ENCODE measurements at regions not wholly inside any gene's neighbourhood (a gene's known extent, or its start where the extent isn't known, plus 50 kb on each side); places are given as distances from the start of the nearest gene placed in this dataset.

- Histone ChIP-seq H2BK15ac (ENCODE audit: low read length) (no peak overlapping the region), H2BK120ac (ENCODE audit: low read depth, low read length) (no peak overlapping the region), H2AFZ (ENCODE audit: low read length) (no peak overlapping the region), H3K23ac (ENCODE audit: low read depth, low read length, poor library complexity) (no peak overlapping the region), H3K18ac (ENCODE audit: low read length) (no peak overlapping the region), H3K4me2 (ENCODE audit: insufficient read depth, low read length, poor library complexity, severe bottlenecking) (no peak overlapping the region), H2BK5ac (ENCODE audit: low read length) (no peak overlapping the region), H2AK5ac (ENCODE audit: low read depth, low read length) (no peak overlapping the region), H4K8ac (ENCODE audit: low read depth, low read length) (no peak overlapping the region), H3K4me3 (ENCODE audit: low read length in 2 of 2) (no peak overlapping the region), H2BK12ac (ENCODE audit: low read length) (no peak overlapping the region), H3K4ac (ENCODE audit: low read length) (no peak overlapping the region), H3K79me1 (ENCODE audit: low read depth, low read length) (no peaks in the 10 kb centered on the region), H3K27me3 (ENCODE audit: control insufficient read depth in 3 of 3, insufficient read depth in 3 of 3, low read depth in 1 of 3, low read length in 3 of 3) (no peaks in the 10 kb centered on the region), H3K27ac (replicated peaks; ENCODE audit: low read length) (no peak overlapping the region), H4K91ac (ENCODE audit: low read depth, low read length, poor library complexity) (no peak overlapping the region), H3K36me3 (replicated peaks in 1 of 2; ENCODE audit: control insufficient read depth in 2 of 2, insufficient read depth in 2 of 2, low read length in 2 of 2) (no peaks in the 10 kb centered on the region), H3K4me1 (ENCODE audit: control insufficient read depth in 2 of 2, insufficient read depth in 1 of 2, low read depth in 1 of 2, low read length in 2 of 2) (peaks cover 0 to 2% of the 10 kb centered on the region in 2 donors), H3K14ac (ENCODE audit: low read length) (no peak overlapping the region), H3K9ac (ENCODE audit: low read depth, low read length, poor library complexity) (no peak overlapping the region), H3K9me3 (replicated peaks in 1 of 2; ENCODE audit: control insufficient read depth in 2 of 2, insufficient read depth in 1 of 2, low read depth in 1 of 2, low read length in 2 of 2) (no peaks in the 10 kb centered on the region)
- WGBS, 2 donors (ENCODE audit: extremely low coverage in 2 of 2, insufficient read length in 2 of 2, insufficient replicate concordance in 1 of 2) = no CpG with 5 or more reads among the region's 3 CpGs
- no peak for DNase-seq (ENCODE audit: low spot score)
These were observed 280.7 kb upstream of the PLET1 start for GRCh38 chr11:112541140-112542046.

GRCh38 chr11:112542479-112542878, 281.8 kb upstream of the PLET1 start:
- Histone ChIP-seq H4K91ac (ENCODE audit: low read depth, low read length, poor library complexity) (no peak overlapping the region), H3K4ac (ENCODE audit: low read length) (no peak overlapping the region), H3K18ac (ENCODE audit: low read length) (no peak overlapping the region), H2BK5ac (ENCODE audit: low read length) (no peak overlapping the region), H3K4me3 (ENCODE audit: low read length in 2 of 2) (no peak overlapping the region), H3K9me3 (replicated peaks in 1 of 2; ENCODE audit: control insufficient read depth in 2 of 2, insufficient read depth in 1 of 2, low read depth in 1 of 2, low read length in 2 of 2) (no peaks in the 10 kb centered on the region), H3K27me3 (ENCODE audit: control insufficient read depth in 3 of 3, insufficient read depth in 3 of 3, low read depth in 1 of 3, low read length in 3 of 3) (no peaks in the 10 kb centered on the region), H2BK12ac (ENCODE audit: low read length) (no peak overlapping the region), H3K23ac (ENCODE audit: low read depth, low read length, poor library complexity) (no peak overlapping the region), H3K36me3 (replicated peaks in 1 of 2; ENCODE audit: control insufficient read depth in 2 of 2, insufficient read depth in 2 of 2, low read length in 2 of 2) (no peaks in the 10 kb centered on the region), H2AFZ (ENCODE audit: low read length) (no peak overlapping the region), H3K14ac (ENCODE audit: low read length) (no peak overlapping the region), H3K9ac (ENCODE audit: low read depth, low read length, poor library complexity) (no peak overlapping the region), H2AK5ac (ENCODE audit: low read depth, low read length) (no peak overlapping the region), H3K4me1 (ENCODE audit: control insufficient read depth in 2 of 2, insufficient read depth in 1 of 2, low read depth in 1 of 2, low read length in 2 of 2) (peaks cover 0 to 2% of the 10 kb centered on the region in 2 donors), H3K79me1 (ENCODE audit: low read depth, low read length) (no peaks in the 10 kb centered on the region), H3K4me2 (ENCODE audit: insufficient read depth, low read length, poor library complexity, severe bottlenecking) (no peak overlapping the region), H4K8ac (ENCODE audit: low read depth, low read length) (no peak overlapping the region), H3K27ac (replicated peaks; ENCODE audit: low read length) (no peak overlapping the region), H2BK120ac (ENCODE audit: low read depth, low read length) (no peak overlapping the region), H2BK15ac (ENCODE audit: low read length) (no peak overlapping the region)
- DNase-seq (ENCODE audit: low spot score) = no peak
- no CpG with 5 or more reads among the region's 1 CpG for WGBS, 2 donors (ENCODE audit: extremely low coverage in 2 of 2, insufficient read length in 2 of 2, insufficient replicate concordance in 1 of 2)

GRCh38 chr11:112543390-112543789, 282.7 kb upstream of the PLET1 start:
- no peak overlapping the region for H3K27ac ChIP-seq (replicated peaks; ENCODE audit: low read length)
- H3K14ac ChIP-seq (ENCODE audit: low read length) = no peak overlapping the region
- H2BK5ac ChIP-seq (ENCODE audit: low read length) = no peak overlapping the region
- H2BK12ac ChIP-seq (ENCODE audit: low read length) = no peak overlapping the region
- H3K18ac ChIP-seq (ENCODE audit: low read length) = no peak overlapping the region
- no peak overlapping the region for H3K4ac ChIP-seq (ENCODE audit: low read length)
- no peak overlapping the region for H3K23ac ChIP-seq (ENCODE audit: low read depth, low read length, poor library complexity)
- H2AK5ac ChIP-seq (ENCODE audit: low read depth, low read length) = no peak overlapping the region
- no peak overlapping the region for H2AFZ ChIP-seq (ENCODE audit: low read length)
- no peaks in the 10 kb centered on the region for H3K9me3 ChIP-seq (replicated peaks in 1 of 2; ENCODE audit: control insufficient read depth in 2 of 2, insufficient read depth in 1 of 2, low read depth in 1 of 2, low read length in 2 of 2)
- H3K4me2 ChIP-seq (ENCODE audit: insufficient read depth, low read length, poor library complexity, severe bottlenecking) = no peak overlapping the region
- no peak overlapping the region for H4K8ac ChIP-seq (ENCODE audit: low read depth, low read length)
- WGBS, 2 donors (ENCODE audit: extremely low coverage in 2 of 2, insufficient read length in 2 of 2, insufficient replicate concordance in 1 of 2) = no CpG with 5 or more reads among the region's 3 CpGs
- H3K36me3 ChIP-seq (replicated peaks in 1 of 2; ENCODE audit: control insufficient read depth in 2 of 2, insufficient read depth in 2 of 2, low read length in 2 of 2) = no peaks in the 10 kb centered on the region
- no peaks in the 10 kb centered on the region for H3K27me3 ChIP-seq (ENCODE audit: control insufficient read depth in 3 of 3, insufficient read depth in 3 of 3, low read depth in 1 of 3, low read length in 3 of 3)
- no peak overlapping the region for H3K9ac ChIP-seq (ENCODE audit: low read depth, low read length, poor library complexity)
- H2BK15ac ChIP-seq (ENCODE audit: low read length) = no peak overlapping the region
- DNase-seq (ENCODE audit: low spot score) = no peak
- H2BK120ac ChIP-seq (ENCODE audit: low read depth, low read length) = no peak overlapping the region
- no peaks in the 10 kb centered on the region for H3K79me1 ChIP-seq (ENCODE audit: low read depth, low read length)
- peaks cover 0 to 2% of the 10 kb centered on the region in 2 donors for H3K4me1 ChIP-seq (ENCODE audit: control insufficient read depth in 2 of 2, insufficient read depth in 1 of 2, low read depth in 1 of 2, low read length in 2 of 2)
- H3K4me3 ChIP-seq (ENCODE audit: low read length in 2 of 2) = no peak overlapping the region
- no peak overlapping the region for H4K91ac ChIP-seq (ENCODE audit: low read depth, low read length, poor library complexity)

- Histone ChIP-seq H3K4me2 (ENCODE audit: insufficient read depth, low read length, poor library complexity, severe bottlenecking) (no peak overlapping the region), H2AK5ac (ENCODE audit: low read depth, low read length) (no peak overlapping the region), H2BK15ac (ENCODE audit: low read length) (no peak overlapping the region), H3K9ac (ENCODE audit: low read depth, low read length, poor library complexity) (no peak overlapping the region), H2BK12ac (ENCODE audit: low read length) (no peak overlapping the region), H4K91ac (ENCODE audit: low read depth, low read length, poor library complexity) (no peak overlapping the region), H3K27me3 (ENCODE audit: control insufficient read depth in 3 of 3, insufficient read depth in 3 of 3, low read depth in 1 of 3, low read length in 3 of 3) (no peaks in the 10 kb centered on the region), H2AFZ (ENCODE audit: low read length) (no peak overlapping the region), H2BK120ac (ENCODE audit: low read depth, low read length) (no peak overlapping the region), H2BK5ac (ENCODE audit: low read length) (no peak overlapping the region), H4K8ac (ENCODE audit: low read depth, low read length) (no peak overlapping the region), H3K4ac (ENCODE audit: low read length) (no peak overlapping the region), H3K14ac (ENCODE audit: low read length) (no peak overlapping the region), H3K4me1 (ENCODE audit: control insufficient read depth in 2 of 2, insufficient read depth in 1 of 2, low read depth in 1 of 2, low read length in 2 of 2) (no peaks in the 10 kb centered on the region), H3K18ac (ENCODE audit: low read length) (no peak overlapping the region), H3K23ac (ENCODE audit: low read depth, low read length, poor library complexity) (no peak overlapping the region), H3K36me3 (replicated peaks in 1 of 2; ENCODE audit: control insufficient read depth in 2 of 2, insufficient read depth in 2 of 2, low read length in 2 of 2) (no peaks in the 10 kb centered on the region), H3K79me1 (ENCODE audit: low read depth, low read length) (no peaks in the 10 kb centered on the region), H3K9me3 (replicated peaks in 1 of 2; ENCODE audit: control insufficient read depth in 2 of 2, insufficient read depth in 1 of 2, low read depth in 1 of 2, low read length in 2 of 2) (no peaks in the 10 kb centered on the region), H3K4me3 (ENCODE audit: low read length in 2 of 2) (no peak overlapping the region), H3K27ac (replicated peaks; ENCODE audit: low read length) (no peak overlapping the region)
- no peak for DNase-seq (ENCODE audit: low spot score)
These were observed 288.0 kb upstream of the PLET1 start for GRCh38 chr11:112548641-112549040.

Data from neuronal stem cell (in vitro differentiated cells).